ENCODE measurements at regions not wholly inside any gene's neighbourhood (a gene's known extent, or its start where the extent isn't known, plus 50 kb on each side); places are given as distances from the start of the nearest gene placed in this dataset.

GRCh38 chr10:56181607-56182006 is 179.5 kb downstream of the ZWINT start:
- TF ChIP-seq, protein P1, sequence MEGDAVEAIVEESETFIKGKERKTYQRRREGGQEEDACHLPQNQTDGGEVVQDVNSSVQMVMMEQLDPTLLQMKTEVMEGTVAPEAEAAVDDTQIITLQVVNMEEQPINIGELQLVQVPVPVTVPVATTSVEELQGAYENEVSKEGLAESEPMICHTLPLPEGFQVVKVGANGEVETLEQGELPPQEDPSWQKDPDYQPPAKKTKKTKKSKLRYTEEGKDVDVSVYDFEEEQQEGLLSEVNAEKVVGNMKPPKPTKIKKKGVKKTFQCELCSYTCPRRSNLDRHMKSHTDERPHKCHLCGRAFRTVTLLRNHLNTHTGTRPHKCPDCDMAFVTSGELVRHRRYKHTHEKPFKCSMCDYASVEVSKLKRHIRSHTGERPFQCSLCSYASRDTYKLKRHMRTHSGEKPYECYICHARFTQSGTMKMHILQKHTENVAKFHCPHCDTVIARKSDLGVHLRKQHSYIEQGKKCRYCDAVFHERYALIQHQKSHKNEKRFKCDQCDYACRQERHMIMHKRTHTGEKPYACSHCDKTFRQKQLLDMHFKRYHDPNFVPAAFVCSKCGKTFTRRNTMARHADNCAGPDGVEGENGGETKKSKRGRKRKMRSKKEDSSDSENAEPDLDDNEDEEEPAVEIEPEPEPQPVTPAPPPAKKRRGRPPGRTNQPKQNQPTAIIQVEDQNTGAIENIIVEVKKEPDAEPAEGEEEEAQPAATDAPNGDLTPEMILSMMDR (IDR thresholded peaks at IDR 0.05), result no peak
- no peak for TF ChIP-seq EZH2 (IDR thresholded peaks at IDR 0.05)
- no peak for TF ChIP-seq EZH2phosphoT487 (IDR thresholded peaks at IDR 0.05)

Measured in neural progenitor cell (in vitro differentiated cells).